Ovary (tissue), 7 donors: ENCODE measurements at regions not wholly inside any gene's neighbourhood (a gene's known extent, or its start where the extent isn't known, plus 50 kb on each side); places are given as distances from the start of the nearest gene placed in this dataset.

Source experiments
- DNase-seq, 5 donors: peaks; one replicate each; pipeline ENCODE4 v3.0.0-alpha.2; 2019 to 2020
- H3K27ac ChIP-seq, 2 donors: fragments of 200-600 bp; one replicate each; pipeline versions ENCODE4 v1.5.1 to v1.8.0; 2019 to 2022
- H3K27me3 ChIP-seq: fragments of 200-600 bp; one replicate; pipeline ENCODE4 v1.8.0; 2022
- H3K36me3 ChIP-seq: fragments of 200-600 bp; sonication (generic); one replicate; pipeline ENCODE4 v1.5.1; 2019
- H3K4me1 ChIP-seq: one replicate; pipeline ENCODE4 v1.8.1; 2013; ENCODE audit warnings: mild to moderate bottlenecking, moderate library complexity; ENCODE audit not compliant: insufficient read depth
- H3K4me3 ChIP-seq: fragments of 200-600 bp; sonication (generic); one replicate; pipeline ENCODE4 v1.5.1; 2017
- H3K9me3 ChIP-seq, 2 donors: fragments of 200-600 bp in 1 of 2; sonication (generic) in 1 of 2; one replicate each; pipeline versions ENCODE4 v1.5.1 to v1.8.1; 2013 to 2019; ENCODE audit warnings: mild to moderate bottlenecking in 1 of 2, moderate library complexity in 1 of 2
- CTCF ChIP-seq, 3 donors: fragments of 450-650 bp in 2 of 3; fragments of 200-600 bp in 1 of 3; IDR thresholded peaks; one replicate each; pipeline versions ENCODE4 v1.5.1 to v1.8.0; 2016 to 2022; ENCODE audit warnings: antibody characterized with exemption in 3 of 3, mild to moderate bottlenecking in 1 of 3
- EP300 ChIP-seq: sonication (generic); formaldehyde crosslinking; IDR thresholded peaks from one replicate; pipeline ENCODE4 v1.6.1; 2017; ENCODE audit warnings: antibody characterized with exemption
- POLR2A ChIP-seq: fragments of 450-650 bp; IDR thresholded peaks from one replicate; pipeline ENCODE4 v1.6.1; 2017; ENCODE audit warnings: antibody characterized with exemption, mild to moderate bottlenecking, moderate library complexity
- WGBS, 3 donors: extraction: QIAGEN DNeasy Blood & Tissue Kit in 1 of 3; methylation state at CpG; one replicate each; pipeline versions ENCODE4 v1.1.5 to v1.1.7; 2013 to 2017; 5-methylcytosine and 5-hydroxymethylcytosine counted together
- intact Hi-C, 4 donors: fragments of 100-400 bp; cut with DNase I; formaldehyde crosslinking; loops; one replicate each; pipeline versions ENCODE4 v1.11.0 to v1.15.1; 2022 to 2023
- donor health status: DM: no; HTN: no; CAD: no; lungs with moderate emphysema.
- donor health status: DM: no; HTN: no; CAD: no.
- donor health status: Bipolar disorder and iron deficiency.
- donor health status: DM: no; HTN: no; CAD: no.
- donor health status: DM: yes; HTN: yes; CAD: no.

DNA sequence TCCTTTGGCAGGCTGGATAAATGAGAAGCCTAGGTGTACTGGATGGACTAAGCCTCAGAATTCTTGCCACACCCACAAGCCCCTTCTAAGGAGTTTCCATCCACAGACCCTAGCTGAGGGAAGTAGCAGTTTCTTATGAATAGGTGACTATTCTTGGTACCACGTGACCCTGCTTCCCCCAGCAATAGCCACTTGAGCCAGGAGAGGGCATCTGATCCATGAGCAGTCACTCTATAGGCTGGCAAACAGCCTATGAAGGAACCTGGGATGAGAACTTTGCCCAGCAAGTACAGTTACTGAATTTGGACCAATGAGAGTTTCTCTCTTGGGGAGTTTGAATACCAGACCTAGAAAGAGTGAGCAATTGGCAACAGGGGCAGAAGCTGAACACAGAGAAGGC is 84.0 kb downstream of the RTL9 start:
- TF ChIP-seq EP300 (no peak), CTCF (IDR thresholded peaks at IDR 0.05) (no peak), POLR2A (no peak)
- no peaks in the 10 kb centered on the region for H3K27me3 ChIP-seq
- H3K9me3 ChIP-seq: no peaks in the 10 kb centered on the region
- no peaks in the 10 kb centered on the region for H3K4me1 ChIP-seq
- no peak overlapping the region for H3K4me3 ChIP-seq
- H3K27ac ChIP-seq: no peak overlapping the region
- DNase-seq: no peak
- no peaks in the 10 kb centered on the region for H3K36me3 ChIP-seq
- WGBS, 3 donors: 17 to 18% (median 17%) methylated on average over 1 of the region's 1 CpG
- intact Hi-C loops: no loop called here

- TF ChIP-seq EP300: no peak
- TF ChIP-seq CTCF (IDR thresholded peaks at IDR 0.05): no peak
- TF ChIP-seq POLR2A: no peak
- intact Hi-C loops: loop anchor here in 1 of 4 donors (5.0 kb wide), 1 partner anchor 797 kb away; no protein-coding TSS in a partner anchor
- DNase-seq: no peak
- no peak overlapping the region for H3K4me3 ChIP-seq
- no peaks in the 10 kb centered on the region for H3K9me3 ChIP-seq
- H3K27me3 ChIP-seq: no peaks in the 10 kb centered on the region
- no peaks in the 10 kb centered on the region for H3K36me3 ChIP-seq
- no peaks in the 10 kb centered on the region for H3K4me1 ChIP-seq
- H3K27ac ChIP-seq: no peak overlapping the region
- WGBS, 3 donors: 62 to 70% (median 64%) methylated on average over 4 of the region's 4 CpGs
Observed at GRCh38 chrX:110444996-110445395, 86.3 kb downstream of the RTL9 start.

GRCh38 chrX:110448459-110448858 is 89.8 kb downstream of the RTL9 start:
- Histone ChIP-seq H3K27me3 (no peaks in the 10 kb centered on the region), H3K4me1 (no peaks in the 10 kb centered on the region), H3K27ac (no peak overlapping the region), H3K9me3 (no peaks in the 10 kb centered on the region), H3K36me3 (no peaks in the 10 kb centered on the region), H3K4me3 (no peak overlapping the region)
- intact Hi-C loops: loop anchor here in 1 of 4 donors (5.0 kb wide), 1 partner anchor 794 kb away; no protein-coding TSS in a partner anchor
- TF ChIP-seq EP300 (no peak), CTCF (IDR thresholded peaks at IDR 0.05) (no peak), POLR2A (no peak)
- no peak for DNase-seq
- WGBS, 3 donors: 65 to 67% (median 65%) methylated on average over 10 of the region's 10 CpGs

GRCh38 chrX:110449312-110449711 is 90.7 kb downstream of the RTL9 start:
- Histone ChIP-seq H3K27me3 (no peaks in the 10 kb centered on the region), H3K4me3 (no peak overlapping the region), H3K9me3 (no peaks in the 10 kb centered on the region), H3K27ac (no peak overlapping the region), H3K36me3 (no peaks in the 10 kb centered on the region), H3K4me1 (no peaks in the 10 kb centered on the region)
- TF ChIP-seq EP300: no peak
- TF ChIP-seq CTCF (IDR thresholded peaks at IDR 0.05): no peak
- no peak for TF ChIP-seq POLR2A
- DNase-seq: no peak
- intact Hi-C loops: loop anchor here in 1 of 4 donors (5.0 kb wide), 1 partner anchor 793 kb away; no protein-coding TSS in a partner anchor
- WGBS, 3 donors: 52 to 63% (median 59%) methylated on average over 2 of the region's 2 CpGs
